ENCODE measurements at regions not wholly inside any gene's neighbourhood (a gene's known extent, or its start where the extent isn't known, plus 50 kb on each side); places are given as distances from the start of the nearest gene placed in this dataset.

GRCh38 chr9:36521148-36521547 lies 51.5 kb upstream of the MELK start:
- Histone ChIP-seq H3K4me1 (ENCODE audit: insufficient read depth, low read length, poor library complexity, severe bottlenecking) (no peaks in the 10 kb centered on the region), H3K4me3 (ENCODE audit: low read depth, low read length, poor library complexity, severe bottlenecking) (no peak overlapping the region), H3K36me3 (ENCODE audit: insufficient read depth, low read length, poor library complexity, severe bottlenecking) (no peaks in the 10 kb centered on the region), H3K9me3 (ENCODE audit: low read depth, low read length, poor library complexity, severe bottlenecking) (no peaks in the 10 kb centered on the region), H3K27ac (ENCODE audit: low read depth, low read length, poor library complexity, severe bottlenecking) (no peak overlapping the region), H3K27me3 (replicated peaks; ENCODE audit: insufficient read depth, low read depth, low read length, poor library complexity) (no peaks in the 10 kb centered on the region)
- intact Hi-C loops (cut with micrococcal nuclease; ENCODE audit: unreplicated experiment) = no loop called here
- no TSS peak for BruUV-seq (replicated peaks)
- no peak for DNase-seq (ENCODE audit: low spot score)
- POLR2A ChIA-PET (ENCODE audit: low non-redundant PET) = no interaction called here
- TF ChIP-seq EZH2 (IDR thresholded peaks at IDR 0.05; ENCODE audit: borderline replicate concordance, low read depth, low read length, poor library complexity, severe bottlenecking) = no peak
- TF ChIP-seq CTCF (conservative IDR thresholded peaks at IDR 0.05; ENCODE audit: low read depth, low read length) = no peak
- CTCF ChIA-PET = no interaction called here

GRCh38 chr9:36517131-36517530 lies 55.6 kb upstream of the MELK start:
- no peaks in the 10 kb centered on the region for H3K4me1 ChIP-seq (ENCODE audit: insufficient read depth, low read length, poor library complexity, severe bottlenecking)
- no peaks in the 10 kb centered on the region for H3K27me3 ChIP-seq (replicated peaks; ENCODE audit: insufficient read depth, low read depth, low read length, poor library complexity)
- DNase-seq (ENCODE audit: low spot score) = no peak
- TF ChIP-seq CTCF (conservative IDR thresholded peaks at IDR 0.05; ENCODE audit: low read depth, low read length) = no peak
- no peak for TF ChIP-seq EZH2 (IDR thresholded peaks at IDR 0.05; ENCODE audit: borderline replicate concordance, low read depth, low read length, poor library complexity, severe bottlenecking)
- H3K4me3 ChIP-seq (ENCODE audit: low read depth, low read length, poor library complexity, severe bottlenecking) = no peak overlapping the region
- intact Hi-C loops (cut with micrococcal nuclease; ENCODE audit: unreplicated experiment) = no loop called here
- H3K27ac ChIP-seq (ENCODE audit: low read depth, low read length, poor library complexity, severe bottlenecking) = no peak overlapping the region
- H3K9me3 ChIP-seq (ENCODE audit: low read depth, low read length, poor library complexity, severe bottlenecking) = no peaks in the 10 kb centered on the region
- BruUV-seq (replicated peaks) = no TSS peak
- POLR2A ChIA-PET (ENCODE audit: low non-redundant PET) = no interaction called here
- CTCF ChIA-PET = no interaction called here
- H3K36me3 ChIP-seq (ENCODE audit: insufficient read depth, low read length, poor library complexity, severe bottlenecking) = no peaks in the 10 kb centered on the region

GRCh38 chr9:36504156-36504555 lies 68.5 kb upstream of the MELK start:
- Histone ChIP-seq H3K9me3 (ENCODE audit: low read depth, low read length, poor library complexity, severe bottlenecking) (no peaks in the 10 kb centered on the region), H3K4me3 (ENCODE audit: low read depth, low read length, poor library complexity, severe bottlenecking) (no peak overlapping the region), H3K4me1 (ENCODE audit: insufficient read depth, low read length, poor library complexity, severe bottlenecking) (peaks cover 8% of the 10 kb centered on the region), H3K27me3 (replicated peaks; ENCODE audit: insufficient read depth, low read depth, low read length, poor library complexity) (no peaks in the 10 kb centered on the region), H3K27ac (ENCODE audit: low read depth, low read length, poor library complexity, severe bottlenecking) (no peak overlapping the region), H3K36me3 (ENCODE audit: insufficient read depth, low read length, poor library complexity, severe bottlenecking) (no peaks in the 10 kb centered on the region)
- intact Hi-C loops (cut with micrococcal nuclease; ENCODE audit: unreplicated experiment) = no loop called here
- DNase-seq (ENCODE audit: low spot score) = no peak
- POLR2A ChIA-PET (ENCODE audit: low non-redundant PET) = no interaction called here
- CTCF ChIA-PET = no interaction called here
- no TSS peak for BruUV-seq (replicated peaks)
- TF ChIP-seq CTCF (conservative IDR thresholded peaks at IDR 0.05; ENCODE audit: low read depth, low read length) (no peak), EZH2 (IDR thresholded peaks at IDR 0.05; ENCODE audit: borderline replicate concordance, low read depth, low read length, poor library complexity, severe bottlenecking) (no peak)
